CD4-positive, alpha-beta T cell treated with Interferon alpha-2 for 1 hour (primary cell): ENCODE measurements at regions not wholly inside any gene's neighbourhood (a gene's known extent, or its start where the extent isn't known, plus 50 kb on each side); places are given as distances from the start of the nearest gene placed in this dataset.

Source experiments
- DNase-seq, 2 donors: peaks; one replicate each; pipeline ENCODE4 v3.0.0-alpha.2; 2020 to 2022

DNA sequence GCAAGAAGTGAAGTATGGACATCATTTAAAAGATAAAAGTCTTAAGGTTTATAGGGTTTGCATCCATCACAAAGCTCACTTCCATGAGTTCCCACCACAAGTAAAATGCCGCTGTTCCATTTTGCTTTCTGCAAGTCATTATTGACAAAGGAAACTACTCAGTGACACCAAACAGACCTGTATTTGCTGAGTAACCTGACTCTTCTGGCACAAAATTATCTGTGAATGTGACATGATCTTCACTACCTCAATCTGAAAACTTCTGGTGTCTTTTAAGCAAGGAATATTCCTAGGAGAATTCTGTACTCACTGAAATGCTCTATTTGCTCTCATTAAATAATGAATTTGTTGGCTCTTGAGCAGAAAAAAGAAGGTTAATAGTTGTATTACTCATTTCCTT lies 1077.4 kb upstream of the ADGRL4 start:
- no peak for DNase-seq

DNA sequence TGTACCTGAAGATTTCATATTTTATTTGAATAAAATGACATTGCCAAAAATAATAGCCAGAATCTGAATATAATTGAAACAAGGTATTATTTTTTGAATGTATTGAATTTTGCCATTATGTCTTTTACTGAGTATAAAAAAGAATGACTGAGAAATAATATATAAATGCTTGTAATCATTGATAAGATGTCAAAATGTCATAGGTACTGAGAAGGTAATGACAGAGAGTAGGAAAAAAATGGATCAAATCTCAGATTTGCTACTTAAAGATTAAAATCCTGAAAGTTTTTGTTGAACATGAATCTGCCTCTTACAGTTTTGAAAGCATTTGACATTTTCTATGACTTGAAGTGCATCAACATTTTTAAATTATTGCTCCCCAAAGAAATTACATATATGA lies 1069.9 kb upstream of the ADGRL4 start:
- no peak for DNase-seq

DNA sequence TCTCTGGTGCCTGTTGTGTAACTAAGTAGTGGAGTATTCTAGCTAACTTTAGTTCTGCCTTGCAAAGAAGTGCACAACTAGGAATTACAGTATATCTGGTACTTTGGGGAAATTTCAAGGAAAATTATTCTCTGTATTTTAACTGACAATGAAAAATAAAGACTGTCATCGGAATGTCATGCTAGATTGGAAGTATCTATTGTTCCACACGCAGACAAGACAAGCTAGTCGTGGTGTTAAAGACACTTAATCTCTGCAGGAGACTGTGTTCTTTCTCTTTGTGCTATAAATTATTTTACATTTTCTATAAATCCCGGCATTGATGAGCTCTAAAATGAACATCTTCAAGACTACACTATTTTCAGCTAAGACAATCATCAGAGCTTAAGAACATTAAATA lies 1068.8 kb upstream of the ADGRL4 start:
- DNase-seq = no peak

DNA sequence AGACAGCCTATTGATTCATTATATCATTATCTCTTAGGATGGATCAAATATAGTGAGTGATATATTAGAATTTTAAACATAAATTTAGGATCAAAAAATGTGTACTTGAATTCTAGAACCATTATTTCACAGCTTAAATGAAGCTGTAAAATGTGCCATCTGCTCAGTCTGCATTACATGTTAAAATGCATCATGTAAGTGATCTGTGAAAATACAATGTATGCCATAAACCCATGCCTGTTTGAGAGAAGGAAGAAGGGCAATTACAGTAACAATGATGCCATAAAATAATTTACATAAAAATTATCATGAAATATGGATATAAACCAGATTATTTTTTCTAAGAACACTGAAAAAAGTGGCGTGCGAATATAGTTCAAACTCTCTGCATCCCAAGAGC lies 1066.0 kb upstream of the ADGRL4 start:
- no peak for DNase-seq

DNA sequence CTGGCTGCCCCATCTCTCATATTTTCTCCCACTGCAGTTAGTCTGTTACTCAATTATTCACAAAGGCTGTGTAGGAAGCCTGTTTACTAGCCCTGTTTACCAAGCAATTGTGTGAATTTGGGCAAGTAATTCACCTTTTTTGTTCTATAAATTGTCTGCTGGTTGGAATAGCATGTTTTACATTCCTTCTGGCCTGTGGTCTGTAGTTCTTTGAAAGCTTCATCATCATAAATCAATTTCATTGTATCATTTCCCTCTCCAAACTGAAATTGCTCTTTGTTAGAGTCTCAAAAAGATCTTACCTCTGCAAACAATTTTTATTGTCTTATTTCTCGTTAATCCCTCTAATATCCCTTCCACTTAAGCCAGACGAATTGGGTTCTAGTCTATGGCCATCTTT lies 1059.5 kb upstream of the ADGRL4 start:
- no peak for DNase-seq

DNA sequence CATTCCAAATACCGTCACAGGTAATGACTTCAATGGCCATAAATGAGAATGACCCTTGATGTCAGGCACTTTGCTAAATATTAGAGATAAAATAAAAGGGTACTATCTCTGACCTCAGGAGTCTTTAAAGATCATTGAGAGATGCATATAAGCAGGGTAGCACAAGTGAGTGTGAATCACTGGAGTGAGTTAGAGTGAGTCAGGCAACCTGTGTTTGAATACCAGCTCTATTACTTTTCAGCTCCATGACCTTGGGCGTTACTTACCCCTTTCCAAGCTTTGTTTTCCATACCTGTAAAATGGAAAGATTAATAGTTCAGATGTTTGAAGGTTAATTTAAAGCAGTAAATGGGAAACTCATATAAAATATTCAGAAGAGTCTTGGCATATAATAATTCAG lies 1058.0 kb upstream of the ADGRL4 start:
- DNase-seq = no peak

DNA sequence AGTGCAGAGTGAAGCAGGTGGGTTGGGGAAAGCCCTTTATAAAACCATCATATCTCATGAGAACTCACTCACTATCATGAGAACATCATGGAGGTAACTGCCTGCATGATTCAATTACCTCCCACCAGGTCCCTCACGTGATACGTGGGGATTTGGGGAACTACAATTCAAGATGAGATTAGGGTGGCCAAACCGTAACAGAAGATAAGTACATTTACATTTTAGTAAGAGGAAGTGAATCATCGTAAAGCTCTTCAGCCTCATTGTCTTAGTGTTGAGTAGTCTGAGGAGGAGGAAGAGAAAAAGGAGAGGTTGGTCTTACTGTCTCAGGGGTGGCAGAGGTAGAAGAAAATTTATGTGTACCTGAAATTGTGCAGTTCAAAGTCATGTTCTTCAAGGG lies 1053.4 kb upstream of the ADGRL4 start:
- DNase-seq = no peak

DNA sequence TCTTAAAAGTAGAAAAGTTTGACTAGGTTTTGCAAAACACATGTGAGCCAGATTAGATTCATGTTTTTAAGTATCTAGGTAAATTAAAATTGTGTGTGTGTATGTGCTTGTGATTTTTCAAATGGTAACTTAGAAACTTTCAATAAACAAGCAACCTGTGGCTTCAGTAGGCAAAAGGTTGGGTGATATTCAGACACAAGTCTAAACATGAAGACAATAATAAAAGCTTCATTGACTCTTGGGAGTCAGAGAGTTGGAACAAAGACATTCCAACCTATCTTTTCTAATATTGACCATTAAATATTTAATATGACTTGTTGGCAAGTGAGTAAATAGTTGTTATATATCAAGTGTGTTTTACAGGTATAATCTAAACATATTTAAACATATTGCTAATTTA lies 1049.6 kb upstream of the ADGRL4 start:
- DNase-seq = no peak

DNA sequence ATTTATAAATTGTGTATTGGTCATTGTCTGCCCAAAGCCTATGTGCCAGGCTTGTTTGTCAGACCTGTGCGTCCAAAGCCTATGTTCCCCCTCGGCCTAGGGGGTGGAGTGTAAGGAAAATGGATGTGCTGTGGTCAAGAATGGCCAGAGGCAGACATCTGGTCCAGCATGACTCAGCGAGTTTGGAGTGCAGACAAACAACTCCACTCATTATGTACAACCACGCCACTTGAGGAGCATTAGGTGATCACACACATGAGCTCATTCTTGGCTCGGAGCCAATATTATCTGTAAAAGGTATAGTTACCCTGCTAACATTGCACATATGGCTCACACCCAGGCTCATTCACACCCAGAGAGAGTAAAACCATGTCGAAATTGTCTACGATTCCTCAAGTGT lies 1047.6 kb upstream of the ADGRL4 start:
- DNase-seq = no peak

DNA sequence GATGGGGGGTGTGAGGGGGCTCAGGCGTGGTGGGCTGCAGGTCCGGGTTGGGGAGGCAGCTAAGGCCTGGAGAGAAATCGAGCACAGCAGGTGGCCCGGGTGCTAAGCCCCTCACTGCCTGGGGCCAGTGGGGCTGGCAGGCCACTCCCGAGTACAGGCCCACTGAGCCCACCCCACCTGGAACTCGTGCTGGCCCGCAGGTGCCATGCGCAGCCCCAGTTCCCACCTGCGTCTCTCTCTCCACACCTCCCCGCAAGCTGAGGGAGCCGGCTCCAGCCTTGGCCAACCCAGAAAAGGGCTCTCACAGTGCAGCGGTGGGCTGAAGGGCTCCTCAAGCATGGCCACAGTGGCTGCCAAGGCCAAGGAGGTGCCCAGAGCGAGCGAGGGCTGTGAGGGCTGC lies 1047.1 kb upstream of the ADGRL4 start:
- DNase-seq = no peak

DNA sequence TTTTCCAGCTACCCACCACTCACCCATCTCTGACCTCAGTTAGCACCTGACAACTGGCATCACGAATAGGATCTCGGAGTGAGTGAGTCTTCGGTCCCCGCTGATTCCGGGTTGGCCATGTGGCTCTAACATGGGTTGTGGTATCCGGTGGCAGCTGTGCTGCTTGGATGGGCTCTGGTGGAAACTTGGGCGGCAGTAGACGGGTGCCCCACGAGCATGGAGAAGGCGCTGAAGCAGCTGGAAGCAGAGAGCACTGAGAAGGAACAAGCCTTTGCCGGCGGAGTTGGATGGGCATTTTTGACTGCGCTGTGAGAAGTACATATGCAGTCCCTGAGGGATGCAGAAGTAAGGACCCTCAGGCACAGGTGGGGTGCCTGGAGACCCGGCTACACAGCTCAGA lies 1044.0 kb upstream of the ADGRL4 start:
- no peak for DNase-seq

DNA sequence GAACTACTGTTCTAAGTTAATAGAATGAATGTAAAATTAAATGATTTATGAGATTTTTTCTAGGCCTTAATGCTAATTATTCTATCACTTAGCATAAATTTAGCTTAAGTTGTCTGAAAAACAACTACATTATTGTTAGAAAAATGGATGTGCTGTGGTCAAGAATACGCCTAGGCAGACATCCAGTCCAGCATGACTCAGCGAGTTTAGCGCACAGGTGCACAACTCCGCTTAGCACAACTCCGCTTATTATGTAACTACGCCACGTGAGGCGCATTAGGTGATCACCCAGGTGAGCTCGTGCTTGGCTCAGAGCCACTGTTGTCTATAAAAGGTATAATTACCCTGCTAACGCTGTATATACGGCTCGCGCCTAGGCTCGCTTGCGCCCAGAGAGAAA lies 1043.6 kb upstream of the ADGRL4 start:
- no peak for DNase-seq

DNA sequence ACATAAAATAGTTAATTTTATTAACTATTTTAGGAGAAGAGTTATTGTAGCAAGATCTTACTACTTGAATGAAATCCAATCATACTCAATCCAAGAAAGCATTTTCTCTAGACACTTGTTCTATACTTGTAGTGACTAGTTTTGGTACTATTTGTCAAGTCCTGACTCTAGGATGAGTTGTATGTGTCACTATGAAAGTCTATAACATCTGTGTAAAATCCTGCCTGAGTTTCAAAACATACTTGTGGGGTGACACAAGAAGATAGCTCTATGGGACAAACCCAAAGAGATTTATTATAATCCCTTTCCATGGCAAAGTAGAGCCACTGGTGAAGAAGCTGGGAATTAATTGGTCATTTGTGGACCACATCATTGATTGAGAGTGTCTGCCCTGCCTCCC lies 1042.2 kb upstream of the ADGRL4 start:
- no peak for DNase-seq

DNA sequence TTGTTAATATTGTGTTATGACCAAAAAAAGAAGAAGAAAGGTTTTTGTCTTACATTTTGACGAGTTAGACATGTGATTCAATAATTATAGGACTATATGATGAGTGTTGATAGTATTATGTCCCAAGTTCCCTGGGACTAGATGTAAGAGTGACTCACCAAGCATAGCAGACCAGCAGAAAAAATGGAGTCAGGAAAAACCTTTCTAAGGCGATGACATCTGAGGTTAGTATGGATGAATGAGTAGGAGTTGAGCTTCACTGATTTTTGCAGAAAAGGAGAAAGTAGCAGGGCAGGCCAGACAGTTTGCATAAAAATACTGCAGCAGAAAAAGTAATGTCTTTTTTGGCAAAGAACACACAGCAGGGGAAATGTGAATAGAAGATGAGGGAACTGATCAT lies 1041.3 kb upstream of the ADGRL4 start:
- DNase-seq = no peak

DNA sequence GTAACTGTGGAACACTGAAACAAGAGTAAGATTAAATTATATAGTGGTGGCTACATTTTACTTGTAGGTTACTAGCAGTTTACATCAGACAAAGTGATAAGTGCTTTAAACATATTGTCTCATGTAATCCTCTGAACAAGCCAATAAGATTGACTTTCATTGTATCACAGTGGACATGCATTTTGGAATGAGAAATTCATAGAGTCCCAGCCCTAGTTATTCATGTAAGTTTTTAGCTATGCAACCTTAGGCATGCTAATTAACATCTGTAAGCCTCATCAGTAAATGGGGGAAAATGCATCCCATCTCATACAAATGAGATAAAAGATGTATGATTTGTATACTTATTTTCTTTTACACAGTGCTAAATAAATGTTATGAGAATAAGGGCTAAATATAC lies 1038.1 kb upstream of the ADGRL4 start:
- DNase-seq = no peak

DNA sequence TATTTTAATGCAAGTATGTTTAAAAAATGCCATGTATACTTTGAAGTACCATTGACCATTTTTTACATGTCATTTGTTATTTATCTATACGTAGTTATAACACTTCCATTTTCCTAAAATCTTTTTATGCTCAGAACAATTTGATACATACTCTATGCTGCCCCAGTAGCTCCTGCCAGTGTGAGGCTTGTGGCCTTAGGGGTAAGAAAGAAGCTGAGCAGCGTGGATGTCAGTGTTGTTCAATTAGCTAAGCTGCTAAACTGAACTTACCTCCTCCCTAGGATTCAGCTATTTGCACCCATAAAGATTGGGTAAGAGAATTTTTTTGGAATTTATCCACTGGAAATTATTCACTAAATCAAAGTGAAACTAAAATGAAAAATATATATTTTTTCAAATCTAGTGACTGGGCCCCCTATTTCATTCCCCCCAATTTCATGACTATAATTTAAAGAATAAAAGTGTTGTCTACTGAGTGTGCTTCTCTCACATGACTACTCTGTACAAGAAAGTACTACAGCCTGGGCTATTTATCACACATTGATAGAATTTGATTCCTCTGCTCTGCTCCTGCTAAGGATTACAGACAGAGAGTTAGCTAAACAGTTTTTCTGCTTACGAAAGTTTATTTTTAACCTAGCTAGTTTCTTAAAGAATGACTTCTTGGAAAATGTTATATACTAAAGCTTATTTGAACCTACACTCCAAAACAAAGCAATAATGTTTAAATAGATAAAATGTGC lies 1030.3 kb upstream of the ADGRL4 start:
- no peak for DNase-seq

DNA sequence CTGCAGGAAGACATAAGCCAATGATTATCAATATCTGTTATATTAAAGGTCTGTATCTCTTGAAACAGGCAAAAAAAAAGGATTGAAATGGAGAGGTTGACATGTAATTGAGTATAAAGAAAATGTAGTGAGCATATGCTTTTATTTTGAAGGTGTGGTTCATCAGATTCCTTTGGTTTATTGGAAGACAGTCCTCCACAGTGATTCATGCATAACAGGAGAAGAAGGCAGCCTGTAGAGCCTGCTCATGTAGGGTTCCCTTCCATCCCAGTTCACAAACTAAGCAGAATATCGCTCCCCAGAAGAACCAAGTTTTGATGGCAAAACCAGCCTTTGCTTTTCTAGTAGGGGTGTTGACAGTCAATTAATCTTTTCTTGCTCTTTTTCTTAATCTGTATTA lies 1016.8 kb upstream of the ADGRL4 start:
- DNase-seq = no peak

DNA sequence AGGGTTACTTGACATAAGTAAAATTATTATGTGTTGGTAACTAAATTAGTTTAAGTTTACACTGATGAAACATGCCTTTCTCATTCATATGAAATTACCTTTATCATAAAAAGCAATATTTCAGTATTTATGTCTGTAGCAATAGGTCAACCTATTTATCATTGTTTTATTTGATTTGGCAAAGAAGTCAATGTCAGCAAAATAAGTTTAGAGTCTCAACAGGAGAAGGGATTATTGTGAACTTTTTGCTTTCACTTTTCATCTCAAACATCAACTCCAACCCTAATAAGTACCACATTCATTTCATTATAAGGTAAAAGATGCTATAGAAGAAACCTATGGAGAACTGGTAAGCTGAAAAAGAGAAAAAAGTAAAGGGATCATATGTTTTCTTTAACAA lies 1015.4 kb upstream of the ADGRL4 start:
- no peak for DNase-seq

DNA sequence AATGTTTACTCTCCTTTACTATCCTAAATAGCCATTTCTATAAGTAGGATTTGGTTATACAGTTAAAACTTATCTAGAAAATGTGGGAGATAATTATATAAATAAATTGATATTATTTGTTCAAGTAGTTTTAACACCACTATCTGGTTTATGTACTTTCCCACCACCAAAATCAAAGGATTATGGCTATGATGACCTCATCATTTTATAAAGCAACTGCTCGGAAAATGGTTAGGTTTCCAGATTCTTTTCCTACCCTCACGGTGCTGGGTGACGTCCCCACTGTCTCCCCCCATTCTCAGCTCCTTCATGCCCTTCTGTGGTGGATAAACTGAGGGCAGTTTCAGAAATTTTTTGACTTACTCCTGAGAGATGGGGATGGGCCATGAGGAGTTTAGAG lies 1011.8 kb upstream of the ADGRL4 start:
- DNase-seq = no peak

DNA sequence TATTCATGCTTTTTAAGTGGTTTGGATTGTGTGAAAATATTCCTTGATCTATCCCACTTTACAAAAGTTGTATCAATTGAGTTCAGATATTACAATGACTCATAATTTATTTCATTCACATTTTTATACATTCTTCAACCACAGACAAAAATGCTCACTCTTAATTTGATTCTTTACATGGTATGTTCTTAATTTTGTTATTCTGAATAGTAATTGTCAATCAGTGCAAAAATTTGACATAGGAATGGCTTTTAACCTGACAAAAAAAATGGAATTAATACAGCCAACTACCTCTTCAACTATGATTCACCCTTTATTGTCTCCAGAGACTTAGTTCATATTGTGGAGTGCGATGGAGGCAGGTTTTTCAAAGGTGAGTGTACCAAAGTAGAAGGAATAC lies 1002.4 kb upstream of the ADGRL4 start:
- no peak for DNase-seq

DNA sequence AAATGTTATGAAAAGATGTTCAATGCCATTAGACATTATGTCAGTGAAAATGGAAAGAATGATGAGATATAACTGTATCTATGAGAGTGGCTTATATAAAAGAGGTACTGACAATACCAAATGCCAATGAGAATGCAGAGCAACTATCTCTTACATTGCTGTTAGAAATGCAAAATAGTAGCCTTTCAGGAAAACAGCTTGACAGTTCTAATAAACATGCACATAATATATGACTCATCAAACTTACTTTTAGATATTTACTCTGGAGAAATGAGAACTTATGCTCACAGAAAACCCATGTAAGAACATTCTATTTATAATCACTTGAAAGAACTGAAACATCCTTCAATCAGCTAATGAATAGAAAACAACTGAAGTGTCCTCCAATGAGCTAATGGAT lies 996.7 kb upstream of the ADGRL4 start:
- DNase-seq = no peak

DNA sequence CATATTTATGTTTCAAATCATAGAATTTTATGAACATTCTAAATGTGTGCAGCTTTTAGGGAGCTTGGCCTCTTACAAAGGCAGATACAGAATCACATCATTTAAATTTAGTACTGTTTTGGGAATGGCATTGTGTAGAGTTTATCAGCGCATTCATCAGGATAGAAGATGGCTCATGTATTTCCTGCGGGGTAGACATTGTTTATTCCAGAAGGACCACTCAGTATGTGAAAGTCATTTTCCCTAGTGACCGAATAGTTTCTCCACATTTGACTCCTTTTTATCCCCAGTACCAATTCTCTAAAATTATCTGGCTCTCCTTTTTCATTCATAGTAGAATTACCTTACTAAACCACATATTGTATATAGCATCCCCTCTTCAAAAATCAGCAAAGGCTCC lies 981.9 kb upstream of the ADGRL4 start:
- DNase-seq = no peak

DNA sequence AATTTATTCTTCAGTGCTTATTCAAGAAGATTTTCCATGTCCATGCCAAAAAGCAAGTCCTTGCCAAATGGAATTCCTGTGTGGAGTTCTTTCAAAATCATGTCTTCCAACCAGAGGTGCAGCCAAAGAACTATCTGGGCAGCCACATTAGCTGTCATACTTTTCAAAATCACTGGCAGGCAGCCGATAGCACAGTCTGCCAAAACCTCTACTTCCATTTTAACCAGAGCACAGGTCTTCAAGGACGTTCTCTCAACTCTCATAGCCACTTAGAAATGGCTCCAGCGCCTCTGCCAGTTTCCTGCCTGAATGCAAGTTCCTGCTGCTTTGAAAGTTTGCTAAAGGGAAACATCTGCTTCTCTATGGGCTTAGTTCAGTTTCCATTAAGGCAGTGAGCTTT lies 975.7 kb upstream of the ADGRL4 start:
- no peak for DNase-seq

DNA sequence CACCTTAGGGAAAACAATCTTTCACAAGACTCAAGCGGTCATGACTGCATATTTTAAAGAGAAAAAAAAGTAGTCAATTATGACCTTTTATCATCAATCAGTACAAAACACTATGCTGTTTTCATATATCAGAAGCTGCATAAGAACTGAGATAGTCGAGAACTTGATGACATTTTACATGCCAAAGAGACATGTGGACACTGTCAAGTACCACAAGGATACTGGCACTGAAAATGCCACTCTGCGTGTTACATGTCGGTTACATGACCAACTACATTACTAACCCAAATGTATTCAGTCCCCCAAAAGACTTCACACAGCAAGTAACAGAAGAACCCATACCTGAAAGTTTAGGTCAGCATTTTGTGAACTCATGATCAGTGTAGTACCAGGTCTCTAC lies 975.0 kb upstream of the ADGRL4 start:
- DNase-seq = no peak

DNA sequence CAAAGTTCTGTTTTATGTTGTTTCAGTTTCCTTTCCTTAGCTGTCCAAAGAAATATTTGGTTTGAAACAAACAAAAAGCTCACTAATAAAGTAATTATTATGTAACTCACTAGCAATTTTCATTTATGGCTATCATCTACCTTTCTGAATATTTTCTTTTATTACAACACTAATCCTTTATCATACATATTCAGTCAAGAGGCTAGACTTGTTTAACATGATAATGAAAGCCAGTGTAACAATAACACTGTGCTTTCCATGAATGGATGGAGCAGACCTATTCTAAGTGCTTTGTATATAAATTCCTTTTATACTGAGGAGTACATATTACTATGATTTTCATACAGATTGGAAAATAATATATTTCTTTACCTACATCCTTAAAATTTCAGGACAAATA lies 972.8 kb upstream of the ADGRL4 start:
- no peak for DNase-seq

DNA sequence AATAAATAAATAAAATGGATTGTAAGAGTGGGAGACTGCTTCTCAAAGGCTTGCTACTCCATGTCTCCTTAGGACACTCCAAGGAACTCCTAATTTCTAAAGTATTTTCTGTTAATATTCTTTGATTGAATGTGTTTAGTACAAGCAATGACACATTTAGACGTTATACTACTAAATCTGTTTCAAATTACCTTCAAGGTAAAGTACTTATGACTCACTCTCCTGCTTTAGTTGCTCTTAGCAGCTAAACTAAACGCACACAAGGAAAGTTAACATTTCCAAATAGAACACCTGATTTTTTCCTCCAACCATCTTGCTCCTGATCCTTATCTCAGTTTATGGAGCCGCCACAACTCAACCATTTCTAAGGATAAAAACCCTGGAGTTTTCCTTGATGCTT lies 969.8 kb upstream of the ADGRL4 start:
- DNase-seq = no peak
